HG03342 (cell line): ENCODE measurements at regions not wholly inside any gene's neighbourhood (a gene's known extent, or its start where the extent isn't known, plus 50 kb on each side); places are given as distances from the start of the nearest gene placed in this dataset.

Experiments used
- ATAC-seq: cut with Tn5 transposase; IDR thresholded peaks from one replicate; pipeline ENCODE4 v1.9.1; 2021; ENCODE audit warnings: mild to moderate bottlenecking, moderate library complexity; ENCODE audit not compliant: unreplicated experiment

DNA sequence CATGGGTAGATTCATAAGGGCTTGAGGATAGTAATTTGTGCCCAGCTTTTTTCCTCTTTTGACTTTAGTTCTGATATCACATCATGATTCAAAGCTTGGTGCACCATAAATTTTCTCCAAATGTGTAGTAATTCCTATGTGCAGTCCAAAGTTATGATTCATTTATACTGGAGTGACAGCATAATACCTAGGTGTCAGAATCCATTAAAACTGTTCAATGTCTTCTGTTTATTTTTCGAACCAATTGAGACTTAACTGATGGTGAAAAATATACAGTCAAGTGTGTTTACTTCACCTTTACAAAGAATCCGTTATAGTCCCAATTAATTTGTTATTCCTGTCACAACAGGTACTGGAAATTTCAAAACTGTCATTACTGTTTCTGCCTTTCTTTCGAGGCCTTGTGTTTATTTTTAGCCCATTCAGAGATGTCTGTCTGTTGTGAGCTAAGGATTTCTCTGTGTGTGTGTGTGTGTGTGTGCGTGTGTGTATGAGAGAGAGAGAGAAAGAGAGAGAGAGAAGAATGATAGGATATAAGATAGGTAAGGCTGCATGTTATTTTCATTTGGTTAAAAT is 389.7 kb upstream of the ATP5MC3 start:
- ATAC-seq: no peak

DNA sequence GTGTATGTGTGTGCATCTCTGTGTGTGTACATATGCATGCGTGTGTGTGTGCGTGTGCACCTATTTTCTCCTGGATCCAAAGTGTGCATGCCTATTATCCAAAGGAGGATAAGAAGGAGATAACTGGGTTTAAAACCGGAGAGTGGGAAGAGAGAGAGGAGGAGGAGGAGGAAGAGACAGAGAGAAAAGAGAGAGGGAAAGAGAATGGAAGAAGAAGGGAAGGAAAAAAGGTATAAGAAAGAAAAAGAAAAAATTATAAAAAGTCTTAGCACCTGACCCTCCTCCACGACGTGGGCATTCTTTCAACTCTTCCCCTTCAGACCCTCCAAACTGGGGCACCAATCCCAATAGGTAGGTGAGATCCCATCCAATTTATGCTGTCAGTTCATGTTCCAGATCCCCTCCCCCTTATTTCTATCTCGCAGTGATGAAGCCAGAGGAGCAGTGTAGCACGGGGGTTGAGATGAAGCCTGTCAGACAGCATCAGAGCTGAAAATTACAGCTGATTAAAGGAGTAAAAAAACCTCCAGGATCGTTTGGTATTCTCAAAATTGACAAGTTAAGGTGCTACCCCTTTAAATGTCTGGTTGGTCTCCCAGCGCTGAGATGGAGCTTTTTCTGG is 386.7 kb upstream of the ATP5MC3 start:
- no peak for ATAC-seq

DNA sequence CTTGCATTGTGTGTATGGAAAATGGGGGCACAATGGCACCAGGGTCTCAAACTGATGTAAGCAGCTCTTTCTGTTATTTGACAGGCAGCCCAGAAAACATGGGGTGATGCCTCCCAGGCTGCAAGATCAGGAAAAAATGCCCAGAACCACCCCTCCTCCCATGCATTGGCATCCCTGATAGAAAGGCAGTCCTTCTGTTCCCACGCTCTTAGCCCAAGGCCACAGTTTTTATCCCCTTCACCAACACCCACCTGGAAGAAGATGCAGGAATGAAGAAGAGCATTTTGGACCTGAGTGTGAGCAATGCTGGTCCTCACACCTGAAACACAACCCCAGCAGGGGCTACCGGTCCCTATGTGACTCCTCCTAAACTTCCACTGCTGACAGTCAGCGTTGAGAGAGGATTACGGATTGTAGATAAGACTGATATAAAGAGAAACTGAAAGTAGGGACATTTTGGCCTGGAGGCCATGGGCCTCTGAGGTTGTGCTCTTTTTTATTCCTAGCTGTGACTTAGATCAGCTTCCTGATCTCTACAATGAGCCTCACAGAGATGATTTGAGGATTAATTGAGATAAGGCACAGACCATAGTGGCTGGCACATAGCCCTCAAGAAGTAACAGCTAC is 386.0 kb upstream of the ATP5MC3 start:
- no peak for ATAC-seq

DNA sequence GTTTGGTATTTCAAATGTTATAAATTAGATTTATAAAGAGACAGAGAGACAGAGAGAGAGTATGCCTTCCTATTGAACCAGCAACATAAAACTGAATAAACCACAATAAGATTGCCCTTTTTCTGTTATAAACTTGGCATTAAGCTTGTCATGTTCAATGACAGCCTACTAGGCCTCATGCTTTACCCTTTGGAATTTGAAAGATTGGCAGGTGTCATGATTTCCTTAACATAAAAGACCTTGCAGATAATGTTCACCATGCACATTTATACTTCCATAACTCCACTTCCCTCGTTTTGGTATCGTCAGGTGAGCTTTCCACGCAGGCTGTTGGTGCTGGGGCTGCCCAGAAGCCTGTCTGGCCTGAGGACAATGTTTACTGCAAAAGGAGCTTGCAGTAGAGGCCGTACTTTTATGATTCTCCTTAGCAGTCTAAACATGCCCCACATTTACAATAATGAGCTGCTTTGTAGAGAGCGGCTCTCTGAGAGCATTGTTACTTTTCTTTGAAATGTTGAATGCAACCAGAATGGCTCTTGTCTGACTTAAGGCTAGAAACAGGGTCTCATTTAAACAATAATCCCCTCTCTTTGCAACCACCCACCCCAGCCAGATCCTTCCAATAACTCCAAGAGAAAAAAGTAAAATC is 379.1 kb upstream of the ATP5MC3 start:
- ATAC-seq: no peak

DNA sequence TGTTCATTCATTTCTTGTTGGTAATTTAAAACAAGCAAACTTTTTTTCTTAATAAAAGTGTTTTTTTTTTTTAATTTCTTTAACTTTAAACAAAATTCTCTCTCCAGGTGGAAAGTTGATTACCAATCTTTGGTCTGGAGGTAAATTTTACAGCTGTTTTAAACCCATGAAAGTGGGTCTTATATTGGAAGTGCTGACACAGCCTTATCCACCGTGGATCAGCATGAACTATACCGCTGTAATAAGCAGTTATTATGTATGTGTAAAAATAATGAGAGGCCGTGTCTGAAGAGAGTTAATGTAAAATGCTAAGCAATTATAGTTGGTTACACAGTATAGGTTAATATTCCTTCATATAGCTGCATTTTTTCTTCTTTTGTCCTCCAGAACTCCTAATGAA is 378.1 kb upstream of the ATP5MC3 start:
- no peak for ATAC-seq

DNA sequence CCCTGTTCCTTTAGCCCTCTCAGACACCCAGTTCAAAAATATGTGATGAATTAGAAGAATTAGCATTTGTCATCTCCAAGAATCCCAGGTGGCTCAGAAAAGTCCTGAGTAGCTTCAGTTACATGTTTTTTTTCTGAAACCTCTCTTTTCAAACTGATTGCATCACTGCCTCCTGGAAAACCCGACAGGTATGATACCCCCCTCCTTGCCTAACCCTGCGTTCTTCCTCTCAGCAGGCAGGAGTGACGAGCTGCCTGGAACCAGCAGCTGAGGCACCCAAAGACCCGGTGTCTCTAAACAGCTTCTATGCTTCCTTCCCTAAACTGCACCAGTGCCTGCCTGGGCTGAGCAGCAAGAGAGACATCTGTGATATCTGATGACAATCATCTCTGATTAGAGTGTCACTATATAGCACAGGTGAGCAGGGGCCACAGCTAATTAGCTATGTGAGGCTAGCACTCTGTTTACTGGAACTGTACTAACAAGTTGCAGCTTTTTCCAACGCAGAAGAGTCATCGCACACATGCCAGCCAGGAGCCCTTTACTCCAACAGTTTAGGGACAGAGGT is 376.4 kb upstream of the ATP5MC3 start:
- no peak for ATAC-seq

DNA sequence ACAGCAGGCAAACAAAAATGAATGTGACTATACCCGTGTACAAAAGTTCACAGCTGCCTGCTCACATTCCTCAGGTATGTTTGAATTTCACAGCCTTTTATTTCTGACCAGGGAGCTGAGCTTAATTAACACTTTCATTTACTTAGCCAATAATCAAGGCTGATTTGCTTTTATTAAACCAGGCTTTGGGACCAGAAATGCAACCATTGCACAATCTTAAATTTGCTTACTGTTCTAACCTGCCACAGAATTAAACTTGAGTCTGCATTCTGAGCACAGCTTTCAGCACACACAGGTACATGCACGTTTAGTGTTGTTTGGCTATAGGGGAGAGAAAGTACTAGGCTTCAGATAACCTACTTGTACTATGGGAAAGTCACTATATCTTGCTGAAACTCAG is 372.4 kb upstream of the ATP5MC3 start:
- no peak for ATAC-seq

DNA sequence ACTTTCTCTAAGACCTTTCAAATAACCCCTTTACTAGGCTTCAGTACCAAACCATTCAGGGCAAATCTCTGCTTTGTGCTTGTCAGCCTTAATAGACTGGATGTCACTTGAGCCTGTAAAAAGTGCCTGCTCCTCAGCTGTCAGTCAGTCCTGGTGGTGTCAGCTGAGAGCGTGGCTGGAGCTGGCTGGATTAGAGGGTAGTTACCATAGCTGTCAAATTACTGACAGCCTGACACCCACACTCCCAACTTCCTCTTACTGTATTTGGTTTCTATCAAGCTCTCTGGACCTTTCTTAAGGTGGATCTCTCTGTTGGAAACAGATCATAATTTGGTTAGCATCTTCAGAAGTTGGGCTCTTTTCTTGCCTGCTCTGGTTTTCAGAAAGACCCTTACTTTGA is 371.4 kb upstream of the ATP5MC3 start:
- ATAC-seq: no peak

DNA sequence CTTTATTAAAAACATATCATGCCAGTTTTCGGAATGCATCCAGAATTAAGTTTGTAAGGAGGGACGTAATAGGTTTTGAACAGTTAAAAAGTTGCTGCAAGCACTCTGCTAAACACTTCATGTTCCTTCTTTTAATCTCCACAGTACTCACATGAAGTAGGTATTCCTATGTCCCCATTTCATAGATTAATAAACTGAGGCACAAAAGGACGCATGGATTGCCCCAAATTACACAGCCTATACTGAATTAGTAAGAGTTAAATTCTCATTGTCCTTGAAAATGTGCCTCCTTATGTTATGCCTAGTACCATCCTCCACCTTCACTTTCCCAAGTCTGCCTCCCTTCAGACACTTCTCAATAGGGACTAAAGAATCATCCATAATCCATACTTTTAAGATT is 358.9 kb upstream of the ATP5MC3 start:
- no peak for ATAC-seq

DNA sequence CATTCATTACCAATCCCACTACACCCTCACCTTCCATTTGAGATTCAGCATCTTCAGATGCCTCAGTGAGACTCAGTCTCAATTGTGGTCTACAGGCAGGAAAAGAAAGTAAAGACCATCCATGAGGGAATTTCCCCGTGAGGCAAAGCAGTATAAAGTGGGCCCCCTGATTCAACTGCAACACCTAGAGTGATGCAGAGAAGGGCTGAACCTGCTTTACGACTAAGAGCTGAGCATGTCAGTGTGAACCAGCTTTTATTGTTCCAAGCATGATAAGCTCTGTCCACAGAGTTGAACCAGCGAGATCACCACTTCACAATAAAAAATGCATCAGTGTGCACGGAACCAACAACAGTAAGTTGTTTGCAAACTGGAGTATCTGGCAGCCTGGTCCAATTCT is 357.6 kb upstream of the ATP5MC3 start:
- no peak for ATAC-seq

DNA sequence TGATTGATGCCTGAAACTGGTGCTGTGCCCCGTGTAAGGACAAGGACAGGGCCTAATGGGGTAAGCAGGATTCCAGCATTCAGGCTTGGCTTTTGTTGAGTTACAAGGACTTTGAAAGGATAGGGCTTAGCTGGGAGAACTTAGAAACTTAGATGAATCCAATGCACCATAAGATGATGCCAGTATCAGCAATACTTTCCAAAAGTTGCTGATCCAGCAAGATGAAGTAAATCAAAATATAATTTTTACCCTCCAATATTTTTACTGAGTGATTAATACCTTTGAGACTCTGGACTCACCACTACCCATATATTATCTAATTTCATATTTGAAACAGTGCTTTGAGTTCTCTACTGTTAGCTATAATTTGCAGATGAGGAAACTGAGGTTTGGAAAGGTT is 354.5 kb upstream of the ATP5MC3 start:
- ATAC-seq: no peak

DNA sequence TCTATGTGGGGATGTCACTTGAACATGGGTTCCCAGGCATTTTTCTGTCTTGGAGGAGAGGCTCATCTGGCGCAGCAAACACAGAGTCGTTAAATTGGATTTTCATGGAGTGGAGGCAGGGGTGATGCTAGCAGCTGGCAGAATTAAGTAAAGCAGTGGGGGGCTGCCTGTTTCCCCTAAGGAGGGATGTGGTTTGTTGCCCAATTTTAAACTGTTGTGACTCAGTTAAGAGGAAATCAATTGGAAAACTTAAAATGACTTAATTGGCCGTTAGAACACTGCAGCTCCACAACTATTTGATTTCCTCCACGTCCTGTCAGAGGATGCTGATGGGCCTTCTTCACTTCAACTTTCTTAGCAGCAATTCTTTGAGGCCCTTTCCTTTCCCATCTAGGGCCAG is 354.1 kb upstream of the ATP5MC3 start:
- no peak for ATAC-seq

DNA sequence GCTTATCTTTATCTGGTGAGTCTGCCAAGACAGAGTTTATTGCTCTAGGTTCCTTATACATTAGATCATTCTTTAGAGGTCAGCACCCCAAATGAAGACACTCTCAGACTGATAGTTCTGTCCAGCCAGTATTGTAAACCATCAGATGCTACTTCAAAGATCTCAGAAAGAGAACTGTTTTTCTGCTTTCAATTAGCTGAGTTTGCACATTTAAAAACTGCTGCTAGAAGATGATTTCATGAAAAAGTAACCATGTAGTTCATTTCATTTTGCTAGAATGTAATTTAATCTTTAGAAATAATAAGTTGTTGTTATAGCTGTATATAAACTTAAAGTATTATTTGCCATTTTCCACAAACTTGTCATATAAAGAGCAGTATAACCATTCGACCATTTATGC is 344.5 kb upstream of the ATP5MC3 start:
- no peak for ATAC-seq

DNA sequence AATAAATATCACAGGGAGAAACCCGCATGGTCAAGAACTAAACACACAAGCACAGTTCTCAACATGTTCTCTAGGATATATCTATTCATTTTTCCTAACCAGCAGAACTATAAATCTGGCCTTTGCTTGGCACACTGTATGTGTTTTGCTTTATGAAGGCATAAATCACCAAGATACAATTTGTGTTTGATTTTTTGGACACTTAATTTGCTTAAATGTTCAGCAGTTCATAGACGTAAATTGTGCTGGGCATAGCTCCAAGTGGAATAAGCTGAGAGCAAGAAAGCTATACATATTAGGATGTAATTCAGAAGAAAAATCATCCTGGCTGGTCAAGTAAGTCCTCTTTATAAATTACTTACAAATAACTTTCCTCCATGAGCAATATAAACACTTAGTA is 341.5 kb upstream of the ATP5MC3 start:
- no peak for ATAC-seq

DNA sequence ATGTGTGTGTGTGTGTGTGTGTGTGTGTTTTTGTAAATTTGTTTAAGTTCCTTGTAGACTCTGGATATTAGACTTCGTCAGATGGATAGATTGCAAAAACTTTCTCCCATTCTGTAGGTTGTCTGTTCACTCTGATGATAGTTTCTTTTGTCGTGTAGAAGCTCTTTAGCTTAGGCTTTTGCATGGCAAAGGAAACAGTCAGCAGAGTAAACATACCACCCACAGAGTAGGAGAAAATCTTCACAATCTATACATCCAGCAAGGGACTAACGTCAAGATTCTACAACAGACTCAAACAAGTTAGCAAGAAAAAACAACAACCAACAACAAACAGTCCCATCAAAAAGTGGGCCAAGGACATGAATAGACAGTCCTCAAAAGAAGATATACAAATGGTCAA is 336.7 kb upstream of the ATP5MC3 start:
- ATAC-seq: no peak

DNA sequence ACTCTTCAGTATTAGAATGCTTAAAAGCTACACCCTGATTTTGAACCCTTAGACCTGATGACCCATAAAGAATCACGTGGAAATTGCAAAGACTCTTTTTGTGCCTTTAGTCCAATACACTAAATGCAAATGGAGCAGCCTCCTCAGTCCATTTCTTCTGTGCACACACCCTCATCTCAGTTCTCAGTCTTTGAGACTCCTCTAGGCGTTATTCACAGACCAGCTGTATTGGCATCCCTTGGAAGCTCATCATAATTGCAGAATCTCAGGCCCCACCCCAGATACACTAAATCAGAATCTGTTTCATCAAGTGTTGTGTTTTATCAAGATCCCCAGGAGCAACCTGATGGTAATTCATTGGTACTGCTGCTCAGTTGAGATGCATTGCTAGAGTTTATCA is 335.0 kb upstream of the ATP5MC3 start:
- no peak for ATAC-seq

DNA sequence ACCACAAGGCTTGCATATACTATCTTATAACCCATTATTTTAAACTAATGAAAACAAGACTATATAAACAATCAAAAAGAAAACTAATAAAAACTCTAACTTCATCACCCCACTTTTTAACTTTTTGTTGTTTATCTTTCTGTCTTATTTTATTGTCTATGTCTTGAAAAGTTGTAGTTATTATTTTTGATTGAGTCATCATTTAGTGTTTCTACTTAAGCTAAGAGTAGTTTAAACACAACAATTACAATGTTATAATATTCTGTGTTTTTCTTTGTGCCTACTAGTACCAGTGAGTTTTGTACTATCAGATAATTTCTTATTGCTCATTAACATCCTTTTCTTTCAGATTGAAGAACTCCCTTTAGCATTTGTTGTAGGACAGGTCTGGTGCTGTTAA is 318.7 kb upstream of the ATP5MC3 start:
- ATAC-seq: no peak

DNA sequence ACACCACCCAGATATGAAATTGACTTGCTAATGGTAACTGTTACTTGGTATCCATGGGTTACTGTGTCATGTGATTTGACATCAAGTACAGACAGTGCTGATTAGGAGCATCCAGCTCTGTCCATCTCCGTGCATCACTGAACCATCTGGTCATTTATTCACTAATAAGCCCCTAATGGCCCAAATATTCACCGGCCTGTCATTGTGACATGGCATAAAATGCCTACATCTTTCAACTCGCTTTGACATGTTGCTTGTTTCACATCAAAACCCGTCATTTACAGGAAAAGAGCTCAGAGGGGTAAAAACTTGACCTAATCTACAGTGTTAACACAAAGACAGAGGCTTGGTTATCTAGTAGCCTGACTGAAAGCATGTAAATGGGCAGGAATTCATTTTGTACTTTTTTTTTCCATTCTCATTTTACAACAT is 308.9 kb upstream of the ATP5MC3 start:
- ATAC-seq: no peak

DNA sequence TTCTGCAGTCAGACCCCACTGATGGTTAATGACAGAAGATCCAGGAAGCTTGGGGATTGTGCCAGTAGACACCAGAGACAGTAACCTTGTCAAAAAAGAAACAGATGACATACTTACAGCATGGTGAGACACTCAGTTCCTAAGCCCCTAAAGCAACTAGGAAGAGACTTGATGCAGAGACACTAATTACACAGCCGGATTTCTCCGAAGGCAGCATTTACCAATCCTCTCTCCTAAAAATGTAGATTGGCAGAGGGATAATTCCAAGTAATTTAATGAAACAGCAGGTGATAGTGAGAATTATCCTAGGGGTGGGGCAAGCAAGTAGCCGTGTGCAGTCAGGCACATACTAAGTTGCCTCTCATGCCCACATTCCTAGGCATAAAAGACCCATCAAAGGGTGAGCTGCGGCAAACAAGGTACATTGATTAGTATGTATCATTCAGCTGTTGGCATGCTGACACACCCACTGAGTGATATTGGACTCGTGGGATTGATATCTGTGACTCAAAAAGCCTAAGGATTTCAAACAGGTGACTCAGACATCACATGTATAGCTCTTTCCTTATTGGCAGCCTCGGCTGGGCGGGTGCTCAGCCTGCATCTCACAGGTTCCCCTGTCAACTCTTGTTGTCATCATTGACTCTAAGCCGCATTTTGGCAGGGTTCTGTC is 296.7 kb upstream of the ATP5MC3 start:
- no peak for ATAC-seq

DNA sequence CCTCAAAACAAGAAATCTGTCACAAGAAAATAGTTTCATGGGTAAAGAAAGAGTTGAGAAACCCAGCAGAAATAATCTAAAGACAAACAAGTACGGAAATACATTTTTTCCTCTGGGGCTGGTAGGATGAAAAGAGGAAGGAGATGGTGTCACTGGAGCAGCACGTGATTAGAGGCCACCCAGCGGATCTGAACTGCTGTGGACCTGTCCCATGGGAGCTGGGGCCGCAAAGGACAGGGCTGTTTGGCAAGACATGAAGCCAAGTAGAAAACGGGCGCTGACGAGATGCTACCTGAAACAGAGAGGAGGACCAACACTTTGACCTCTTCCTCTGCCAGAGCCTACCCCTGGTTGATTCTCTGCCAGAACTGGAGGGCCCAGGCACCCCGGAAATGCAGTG is 295.4 kb upstream of the ATP5MC3 start:
- no peak for ATAC-seq

DNA sequence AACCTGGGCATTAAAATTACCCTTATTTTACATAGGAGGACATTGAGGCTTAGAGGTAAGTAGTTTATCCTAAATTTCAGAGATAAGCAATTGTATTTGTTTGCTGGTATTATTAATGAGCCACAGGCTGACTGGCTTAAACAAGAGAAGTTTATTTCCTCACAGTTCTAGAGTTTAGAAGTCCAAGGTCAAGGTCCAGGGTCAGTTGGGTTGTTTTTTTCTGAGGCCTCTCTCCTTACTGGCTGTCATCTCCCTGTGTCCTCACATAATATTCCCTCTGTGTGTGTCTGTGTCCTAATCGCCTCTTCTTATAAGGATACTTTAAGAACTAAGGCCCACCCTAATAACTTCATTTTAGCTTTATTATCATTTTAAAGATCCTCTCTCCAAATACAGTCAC is 294.9 kb upstream of the ATP5MC3 start:
- ATAC-seq: no peak
